Ascending aorta (tissue), 2 donors: ENCODE measurements at regions not wholly inside any gene's neighbourhood (a gene's known extent, or its start where the extent isn't known, plus 50 kb on each side); places are given as distances from the start of the nearest gene placed in this dataset.

Experiments
- DNase-seq, 2 donors: peaks; one replicate each; pipeline ENCODE4 v3.0.0-alpha.2; 2019; ENCODE audit warnings: low spot score in 2 of 2
- H3K27ac ChIP-seq, 2 donors: fragments of 200-600 bp; sonication (generic); one replicate each; pipeline ENCODE4 v1.5.1; 2016 to 2017; ENCODE audit warnings: mild to moderate bottlenecking in 1 of 2
- H3K27me3 ChIP-seq: fragments of 200-600 bp; sonication (generic); one replicate; pipeline ENCODE4 v1.5.1; 2017
- H3K36me3 ChIP-seq, 2 donors: fragments of 200-600 bp; sonication (generic); one replicate each; pipeline ENCODE4 v1.5.1; 2016
- H3K4me1 ChIP-seq, 2 donors: fragments of 200-600 bp; sonication (generic); one replicate each; pipeline ENCODE4 v1.5.1; 2016 to 2017; ENCODE audit warnings: mild to moderate bottlenecking in 1 of 2
- H3K4me3 ChIP-seq, 2 donors: fragments of 200-600 bp; sonication (generic); one replicate each; pipeline ENCODE4 v1.5.1; 2016 to 2017; ENCODE audit warnings: mild to moderate bottlenecking in 1 of 2
- H3K9me3 ChIP-seq, 2 donors: fragments of 200-600 bp; sonication (generic); one replicate each; pipeline ENCODE4 v1.5.1; 2016
- CTCF ChIP-seq, 3 experiments: fragments of 200-600 bp in 2 of 3; fragments of 450-650 bp in 1 of 3; sonication (generic) in 2 of 3; IDR thresholded peaks; one replicate each; pipeline ENCODE4 v1.5.1; 2016 to 2019; ENCODE audit warnings: antibody characterized with exemption in 3 of 3, mild to moderate bottlenecking in 1 of 3, moderate library complexity in 1 of 3
- intact Hi-C: fragments of 100-400 bp; cut with DNase I; formaldehyde crosslinking; loops from one replicate; pipeline ENCODE4 v1.15.1; 2023

GRCh38 chr4:29704059-29704458 is 1016.1 kb upstream of the PCDH7 start:
- Histone ChIP-seq H3K4me1 (no peaks in the 10 kb centered on the region), H3K9me3 (no peaks in the 10 kb centered on the region), H3K4me3 (no peak overlapping the region), H3K27me3 (no peaks in the 10 kb centered on the region), H3K36me3 (no peaks in the 10 kb centered on the region), H3K27ac (no peak overlapping the region)
- TF ChIP-seq CTCF (IDR thresholded peaks at IDR 0.05), result no peak
- intact Hi-C loops, result no loop called here
- no peak for DNase-seq

- TF ChIP-seq CTCF (IDR thresholded peaks at IDR 0.05), result no peak
- DNase-seq, result no peak
These were observed 1011.7 kb upstream of the PCDH7 start for GRCh38 chr4:29708473-29708872.

GRCh38 chr4:29710519-29710918 is 1009.6 kb upstream of the PCDH7 start:
- Histone ChIP-seq H3K27ac (no peak overlapping the region), H3K27me3 (no peaks in the 10 kb centered on the region), H3K4me1 (no peaks in the 10 kb centered on the region), H3K4me3 (no peak overlapping the region), H3K36me3 (no peaks in the 10 kb centered on the region), H3K9me3 (no peaks in the 10 kb centered on the region)
- no peak for DNase-seq
- intact Hi-C loops, result no loop called here
- no peak for TF ChIP-seq CTCF (IDR thresholded peaks at IDR 0.05)

More at GRCh38 chr4:29708473-29708872, 1011.7 kb upstream of the PCDH7 start:
- no peaks in the 10 kb centered on the region for H3K27me3 ChIP-seq
- no peaks in the 10 kb centered on the region for H3K36me3 ChIP-seq
- H3K9me3 ChIP-seq, result no peaks in the 10 kb centered on the region
- H3K4me3 ChIP-seq, result no peak overlapping the region
- H3K4me1 ChIP-seq, result no peaks in the 10 kb centered on the region
- intact Hi-C loops, result no loop called here
- H3K27ac ChIP-seq, result no peak overlapping the region

- no peak for TF ChIP-seq CTCF (IDR thresholded peaks at IDR 0.05)
These were observed 1008.9 kb upstream of the PCDH7 start for GRCh38 chr4:29711226-29711625.

GRCh38 chr4:29717287-29718057 is 1002.7 kb upstream of the PCDH7 start:
- H3K27ac ChIP-seq, result no peak overlapping the region
- no peaks in the 10 kb centered on the region for H3K27me3 ChIP-seq
- intact Hi-C loops, result no loop called here
- no peaks in the 10 kb centered on the region for H3K36me3 ChIP-seq
- TF ChIP-seq CTCF (IDR thresholded peaks at IDR 0.05), result no peak
- no peak for DNase-seq
- H3K4me1 ChIP-seq, result no peaks in the 10 kb centered on the region
- no peak overlapping the region for H3K4me3 ChIP-seq
- H3K9me3 ChIP-seq, result no peaks in the 10 kb centered on the region

More at GRCh38 chr4:29711226-29711625, 1008.9 kb upstream of the PCDH7 start:
- no peaks in the 10 kb centered on the region for H3K4me1 ChIP-seq
- H3K4me3 ChIP-seq, result no peak overlapping the region
- DNase-seq, result no peak
- H3K36me3 ChIP-seq, result no peaks in the 10 kb centered on the region
- H3K9me3 ChIP-seq, result no peaks in the 10 kb centered on the region
- H3K27me3 ChIP-seq, result no peaks in the 10 kb centered on the region
- intact Hi-C loops, result no loop called here
- H3K27ac ChIP-seq, result no peak overlapping the region
